Activated naive CD8-positive, alpha-beta T cell treated with anti-CD3 and anti-CD28 coated beads, Interleukin-2, amount 50 U/mL, for 24 hours (primary cell): ENCODE measurements at regions not wholly inside any gene's neighbourhood (a gene's known extent, or its start where the extent isn't known, plus 50 kb on each side); places are given as distances from the start of the nearest gene placed in this dataset.

Experiments
- ATAC-seq: fragments of 150-1000 bp; cut with Tn5 transposase; one replicate; pipeline ENCODE4 v1.10.0; 2021
- DNase-seq: peaks from one replicate; pipeline ENCODE4 v3.0.0; 2021
- H3K27ac Mint-ChIP-seq: one replicate; pipeline ENCODE4 v1.8.0; 2021; ENCODE audit warnings: mild to moderate bottlenecking, mixed read lengths
- H3K27me3 Mint-ChIP-seq: one replicate; pipeline ENCODE4 v1.8.0; 2021; ENCODE audit warnings: mixed read lengths
- H3K36me3 Mint-ChIP-seq: one replicate; pipeline ENCODE4 v1.8.0; 2021; ENCODE audit warnings: low read depth, mixed read lengths
- H3K4me1 Mint-ChIP-seq: one replicate; pipeline ENCODE4 v1.8.0; 2021; ENCODE audit warnings: mixed read lengths
- H3K4me3 Mint-ChIP-seq: one replicate; pipeline ENCODE4 v1.8.0; 2021; ENCODE audit warnings: mild to moderate bottlenecking, moderate library complexity, mixed read lengths
- H3K9me3 Mint-ChIP-seq: one replicate; pipeline ENCODE4 v1.8.0; 2021; ENCODE audit warnings: mixed read lengths

GRCh38 chr14:100381395-100382105 lies 58.4 kb downstream of the SLC25A47 start:
- DNase-seq (no peak), ATAC-seq (no peak)
- Mint-ChIP-seq H3K9me3 (no peaks in the 10 kb centered on the region), H3K4me3 (no peak overlapping the region), H3K4me1 (peaks cover 18% of the 10 kb centered on the region), H3K36me3 (no peaks in the 10 kb centered on the region), H3K27me3 (no peaks in the 10 kb centered on the region), H3K27ac (no peak overlapping the region)

- Mint-ChIP-seq H3K27ac (no peak overlapping the region), H3K9me3 (no peaks in the 10 kb centered on the region), H3K36me3 (no peaks in the 10 kb centered on the region), H3K4me3 (no peak overlapping the region), H3K4me1 (peaks cover 12% of the 10 kb centered on the region), H3K27me3 (no peaks in the 10 kb centered on the region)
- no peak for DNase-seq
- ATAC-seq: no peak
Measured at GRCh38 chr14:100382106-100382455, 58.9 kb downstream of the SLC25A47 start.

- H3K27me3 Mint-ChIP-seq: no peaks in the 10 kb centered on the region
- H3K4me1 Mint-ChIP-seq: peaks cover 7% of the 10 kb centered on the region
- no peaks in the 10 kb centered on the region for H3K36me3 Mint-ChIP-seq
- peak; percentile 91 for ATAC-seq
- H3K9me3 Mint-ChIP-seq: no peaks in the 10 kb centered on the region
- no peak overlapping the region for H3K4me3 Mint-ChIP-seq
- peak; percentile 66 for DNase-seq
- no peak overlapping the region for H3K27ac Mint-ChIP-seq
Measured at GRCh38 chr14:100383727-100384158, 60.6 kb downstream of the SLC25A47 start.

GRCh38 chr14:100384277-100384676 lies 61.1 kb downstream of the SLC25A47 start:
- Mint-ChIP-seq H3K9me3 (no peaks in the 10 kb centered on the region), H3K36me3 (no peaks in the 10 kb centered on the region), H3K27me3 (no peaks in the 10 kb centered on the region), H3K4me3 (no peak overlapping the region), H3K27ac (no peak overlapping the region), H3K4me1 (peaks cover 7% of the 10 kb centered on the region)
- DNase-seq (no peak), ATAC-seq (no peak)

GRCh38 chr14:100384819-100385813 lies 62.0 kb downstream of the SLC25A47 start:
- H3K27ac Mint-ChIP-seq: no peak overlapping the region

GRCh38 chr14:100386121-100386520 lies 63.0 kb downstream of the SLC25A47 start:
- H3K36me3 Mint-ChIP-seq: no peaks in the 10 kb centered on the region
- DNase-seq (no peak), ATAC-seq (no peak)
- no peaks in the 10 kb centered on the region for H3K27me3 Mint-ChIP-seq
- peaks cover 7% of the 10 kb centered on the region for H3K4me1 Mint-ChIP-seq
- no peaks in the 10 kb centered on the region for H3K9me3 Mint-ChIP-seq
- no peak overlapping the region for H3K27ac Mint-ChIP-seq
- H3K4me3 Mint-ChIP-seq: no peak overlapping the region

More at GRCh38 chr14:100384819-100385813, 62.0 kb downstream of the SLC25A47 start:
- no peak overlapping the region for H3K4me3 Mint-ChIP-seq
- ATAC-seq (no peak), DNase-seq (no peak)
- H3K4me1 Mint-ChIP-seq: peaks cover 7% of the 10 kb centered on the region
- H3K36me3 Mint-ChIP-seq: no peaks in the 10 kb centered on the region
- H3K9me3 Mint-ChIP-seq: no peaks in the 10 kb centered on the region
- no peaks in the 10 kb centered on the region for H3K27me3 Mint-ChIP-seq

- Mint-ChIP-seq H3K27ac (no peak overlapping the region), H3K4me3 (no peak overlapping the region), H3K9me3 (no peaks in the 10 kb centered on the region), H3K27me3 (no peaks in the 10 kb centered on the region), H3K36me3 (no peaks in the 10 kb centered on the region), H3K4me1 (peaks cover 7% of the 10 kb centered on the region)
- no peak for DNase-seq
- ATAC-seq: no peak
Measured at GRCh38 chr14:100386846-100387245, 63.7 kb downstream of the SLC25A47 start.

- no peak overlapping the region for H3K27ac Mint-ChIP-seq
- DNase-seq: no peak
- ATAC-seq: no peak
- no peaks in the 10 kb centered on the region for H3K36me3 Mint-ChIP-seq
- no peak overlapping the region for H3K4me3 Mint-ChIP-seq
- H3K9me3 Mint-ChIP-seq: no peaks in the 10 kb centered on the region
- H3K4me1 Mint-ChIP-seq: peaks cover 7% of the 10 kb centered on the region
- H3K27me3 Mint-ChIP-seq: no peaks in the 10 kb centered on the region
Measured at GRCh38 chr14:100387450-100387849, 64.3 kb downstream of the SLC25A47 start.

GRCh38 chr14:100388103-100389054 lies 65.2 kb downstream of the SLC25A47 start:
- H3K9me3 Mint-ChIP-seq: no peaks in the 10 kb centered on the region
- H3K27me3 Mint-ChIP-seq: no peaks in the 10 kb centered on the region
- peaks cover 10% of the 10 kb centered on the region for H3K4me1 Mint-ChIP-seq
- ATAC-seq (no peak), DNase-seq (no peak)
- no peaks in the 10 kb centered on the region for H3K36me3 Mint-ChIP-seq
- H3K4me3 Mint-ChIP-seq: no peak overlapping the region
- H3K27ac Mint-ChIP-seq: no peak overlapping the region

- no peak overlapping the region for H3K4me3 Mint-ChIP-seq
- H3K4me1 Mint-ChIP-seq: peaks cover 5% of the 10 kb centered on the region
- H3K36me3 Mint-ChIP-seq: no peaks in the 10 kb centered on the region
- no peak for DNase-seq
- no peaks in the 10 kb centered on the region for H3K9me3 Mint-ChIP-seq
- no peak for ATAC-seq
- H3K27me3 Mint-ChIP-seq: no peaks in the 10 kb centered on the region
- no peak overlapping the region for H3K27ac Mint-ChIP-seq
Measured at GRCh38 chr14:100389497-100390104, 66.5 kb downstream of the SLC25A47 start.

GRCh38 chr14:100391173-100391572 lies 68.0 kb downstream of the SLC25A47 start:
- Mint-ChIP-seq H3K4me1 (peaks cover 5% of the 10 kb centered on the region), H3K36me3 (no peaks in the 10 kb centered on the region), H3K4me3 (no peak overlapping the region), H3K27ac (no peak overlapping the region), H3K9me3 (no peaks in the 10 kb centered on the region), H3K27me3 (no peaks in the 10 kb centered on the region)
- DNase-seq (no peak), ATAC-seq (no peak)

- no peak for DNase-seq
- no peaks in the 10 kb centered on the region for H3K27me3 Mint-ChIP-seq
- H3K4me1 Mint-ChIP-seq: peaks cover 5% of the 10 kb centered on the region
- ATAC-seq: no peak
- no peaks in the 10 kb centered on the region for H3K36me3 Mint-ChIP-seq
- H3K9me3 Mint-ChIP-seq: no peaks in the 10 kb centered on the region
- H3K4me3 Mint-ChIP-seq: no peak overlapping the region
- no peak overlapping the region for H3K27ac Mint-ChIP-seq
Measured at GRCh38 chr14:100391724-100392123, 68.6 kb downstream of the SLC25A47 start.

- no peak overlapping the region for H3K4me3 Mint-ChIP-seq
- H3K9me3 Mint-ChIP-seq: no peaks in the 10 kb centered on the region
- peaks cover 2% of the 10 kb centered on the region for H3K36me3 Mint-ChIP-seq
- H3K27me3 Mint-ChIP-seq: no peaks in the 10 kb centered on the region
- peaks cover 5% of the 10 kb centered on the region for H3K4me1 Mint-ChIP-seq
- no peak for ATAC-seq
- no peak for DNase-seq
- H3K27ac Mint-ChIP-seq: no peak overlapping the region
Measured at GRCh38 chr14:100392356-100392755, 69.2 kb downstream of the SLC25A47 start.

- Mint-ChIP-seq H3K27ac (no peak overlapping the region), H3K36me3 (peaks cover 3% of the 10 kb centered on the region), H3K4me3 (no peak overlapping the region), H3K9me3 (no peaks in the 10 kb centered on the region), H3K27me3 (no peaks in the 10 kb centered on the region), H3K4me1 (peaks cover 5% of the 10 kb centered on the region)
- ATAC-seq (no peak), DNase-seq (no peak)
Measured at GRCh38 chr14:100393362-100393761, 70.2 kb downstream of the SLC25A47 start.
